ENCODE measurements at regions not wholly inside any gene's neighbourhood (a gene's known extent, or its start where the extent isn't known, plus 50 kb on each side); places are given as distances from the start of the nearest gene placed in this dataset.
A peak's percentile ranks its signal among the peaks of the same experiment; 100 is the strongest.

DNA sequence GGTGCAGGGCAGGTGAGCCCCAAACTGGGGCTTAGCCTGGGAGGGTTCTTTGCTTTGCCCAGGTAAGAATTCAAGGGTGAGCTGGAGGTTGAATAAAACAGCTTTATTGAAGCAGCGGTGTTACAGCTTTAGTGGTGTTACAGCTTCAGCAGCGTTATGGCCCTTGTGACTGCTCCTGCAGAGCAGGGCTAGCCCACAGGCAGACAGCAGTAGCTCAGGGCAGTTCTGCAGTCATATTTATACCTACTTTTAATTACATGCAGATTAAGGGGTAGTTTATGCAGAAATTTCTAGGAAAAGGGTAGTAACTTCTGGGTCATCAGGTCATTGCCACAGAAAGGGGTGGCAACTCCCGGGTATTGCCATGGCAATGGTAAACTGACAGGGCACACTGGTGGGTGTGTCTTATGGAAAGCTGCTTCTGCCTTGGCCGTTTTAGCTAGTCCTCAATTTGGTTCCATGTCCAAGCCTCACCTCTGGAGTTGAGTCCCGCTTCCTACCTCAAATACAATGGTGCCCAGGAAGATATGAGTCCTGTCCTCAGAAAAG, 78.2 kb downstream of the THNSL2 start:
- no peak overlapping the region for H3K4me3 ChIP-seq (ENCODE audit: insufficient read depth, low read length)
- DNase-seq (ENCODE audit: insufficient read length, low spot score, missing footprints), result no peak
- TF ChIP-seq, protein P1, sequence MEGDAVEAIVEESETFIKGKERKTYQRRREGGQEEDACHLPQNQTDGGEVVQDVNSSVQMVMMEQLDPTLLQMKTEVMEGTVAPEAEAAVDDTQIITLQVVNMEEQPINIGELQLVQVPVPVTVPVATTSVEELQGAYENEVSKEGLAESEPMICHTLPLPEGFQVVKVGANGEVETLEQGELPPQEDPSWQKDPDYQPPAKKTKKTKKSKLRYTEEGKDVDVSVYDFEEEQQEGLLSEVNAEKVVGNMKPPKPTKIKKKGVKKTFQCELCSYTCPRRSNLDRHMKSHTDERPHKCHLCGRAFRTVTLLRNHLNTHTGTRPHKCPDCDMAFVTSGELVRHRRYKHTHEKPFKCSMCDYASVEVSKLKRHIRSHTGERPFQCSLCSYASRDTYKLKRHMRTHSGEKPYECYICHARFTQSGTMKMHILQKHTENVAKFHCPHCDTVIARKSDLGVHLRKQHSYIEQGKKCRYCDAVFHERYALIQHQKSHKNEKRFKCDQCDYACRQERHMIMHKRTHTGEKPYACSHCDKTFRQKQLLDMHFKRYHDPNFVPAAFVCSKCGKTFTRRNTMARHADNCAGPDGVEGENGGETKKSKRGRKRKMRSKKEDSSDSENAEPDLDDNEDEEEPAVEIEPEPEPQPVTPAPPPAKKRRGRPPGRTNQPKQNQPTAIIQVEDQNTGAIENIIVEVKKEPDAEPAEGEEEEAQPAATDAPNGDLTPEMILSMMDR (IDR thresholded peaks at IDR 0.05; ENCODE audit: extremely low read depth, low read depth, low read length), result no peak

DNA sequence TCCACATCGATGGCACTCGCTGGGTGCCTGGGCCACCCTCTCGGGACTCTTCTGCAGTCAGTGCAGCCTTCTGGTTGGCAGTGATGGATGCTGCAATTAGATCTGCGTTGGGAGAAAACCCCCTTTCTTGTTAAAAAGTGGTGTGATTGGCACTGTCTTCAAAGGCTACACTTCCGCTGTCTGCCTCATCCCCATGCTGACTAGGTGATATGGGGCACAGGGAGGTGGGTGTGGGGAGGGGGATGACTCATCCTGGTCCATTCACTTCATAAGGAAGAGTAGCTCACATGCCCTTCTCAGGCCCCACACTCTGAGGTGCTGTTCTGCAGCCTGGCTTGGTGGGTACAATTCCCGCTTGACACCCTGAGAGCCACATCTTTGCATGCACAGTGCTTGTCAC, 77.4 kb downstream of the THNSL2 start:
- TF ChIP-seq, protein P1 (IDR thresholded peaks at IDR 0.05; ENCODE audit: extremely low read depth, low read depth, low read length), result no peak
- Histone ChIP-seq H3K27ac (ENCODE audit: low read depth, low read length) (no peak overlapping the region), H3K4me2 (ENCODE audit: insufficient read depth, low read length) (no peak overlapping the region), H4K20me1 (ENCODE audit: insufficient read depth, low read length) (no peaks in the 10 kb centered on the region), H3K4me3 (ENCODE audit: insufficient read depth, low read length) (no peak overlapping the region), H3K4me1 (ENCODE audit: insufficient read depth, low read length) (no peaks in the 10 kb centered on the region), H3K79me2 (ENCODE audit: insufficient read depth, low read length) (no peaks in the 10 kb centered on the region), H3K36me3 (ENCODE audit: insufficient read depth, low read length) (no peaks in the 10 kb centered on the region), H2AFZ (ENCODE audit: low read length) (no peak overlapping the region), H3K27me3 (ENCODE audit: insufficient read depth, low read length) (no peaks in the 10 kb centered on the region), H3K9me3 (ENCODE audit: low read depth, low read length) (no peaks in the 10 kb centered on the region)
- DNase-seq (ENCODE audit: insufficient read length, low spot score, missing footprints), result no peak

More for the DNA sequence above, 78.2 kb downstream of the THNSL2 start:
- Histone ChIP-seq H3K4me1 (ENCODE audit: insufficient read depth, low read length) (no peaks in the 10 kb centered on the region), H2AFZ (ENCODE audit: low read length) (no peak overlapping the region), H3K27ac (ENCODE audit: low read depth, low read length) (no peak overlapping the region), H3K4me2 (ENCODE audit: insufficient read depth, low read length) (no peak overlapping the region), H3K79me2 (ENCODE audit: insufficient read depth, low read length) (no peaks in the 10 kb centered on the region), H3K27me3 (ENCODE audit: insufficient read depth, low read length) (no peaks in the 10 kb centered on the region), H3K36me3 (ENCODE audit: insufficient read depth, low read length) (no peaks in the 10 kb centered on the region), H3K9me3 (ENCODE audit: low read depth, low read length) (no peaks in the 10 kb centered on the region), H4K20me1 (ENCODE audit: insufficient read depth, low read length) (no peaks in the 10 kb centered on the region)

DNA sequence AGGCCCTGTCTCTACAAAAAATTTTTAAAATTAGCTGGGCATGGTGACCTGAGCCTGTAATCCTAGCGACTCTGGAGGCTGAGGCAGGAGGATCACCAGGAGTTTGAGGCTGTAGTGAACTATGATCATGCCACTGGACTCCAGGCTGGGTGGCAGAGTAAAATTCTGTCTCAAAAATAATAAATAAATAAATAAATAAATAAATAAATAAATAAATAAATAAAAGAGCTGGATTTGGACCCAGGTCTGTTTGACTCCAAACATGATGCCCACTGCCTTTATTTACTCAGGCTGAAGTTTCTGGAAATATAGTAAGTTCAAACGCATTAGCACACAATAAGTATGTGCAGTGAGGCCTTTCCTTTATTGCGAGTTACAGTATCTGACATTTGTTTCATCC, 75.0 kb downstream of the THNSL2 start:
- Histone ChIP-seq H3K27me3 (ENCODE audit: insufficient read depth, low read length) (no peaks in the 10 kb centered on the region), H3K9me3 (ENCODE audit: low read depth, low read length) (no peaks in the 10 kb centered on the region), H3K4me1 (ENCODE audit: insufficient read depth, low read length) (no peaks in the 10 kb centered on the region), H3K36me3 (ENCODE audit: insufficient read depth, low read length) (no peaks in the 10 kb centered on the region), H3K27ac (ENCODE audit: low read depth, low read length) (no peak overlapping the region), H2AFZ (ENCODE audit: low read length) (no peak overlapping the region), H3K79me2 (ENCODE audit: insufficient read depth, low read length) (no peaks in the 10 kb centered on the region), H4K20me1 (ENCODE audit: insufficient read depth, low read length) (no peaks in the 10 kb centered on the region), H3K4me3 (ENCODE audit: insufficient read depth, low read length) (no peak overlapping the region), H3K4me2 (ENCODE audit: insufficient read depth, low read length) (no peak overlapping the region)
- TF ChIP-seq, protein P1 (IDR thresholded peaks at IDR 0.05; ENCODE audit: extremely low read depth, low read depth, low read length), result no peak
- DNase-seq (ENCODE audit: insufficient read length, low spot score, missing footprints), result no peak

DNA sequence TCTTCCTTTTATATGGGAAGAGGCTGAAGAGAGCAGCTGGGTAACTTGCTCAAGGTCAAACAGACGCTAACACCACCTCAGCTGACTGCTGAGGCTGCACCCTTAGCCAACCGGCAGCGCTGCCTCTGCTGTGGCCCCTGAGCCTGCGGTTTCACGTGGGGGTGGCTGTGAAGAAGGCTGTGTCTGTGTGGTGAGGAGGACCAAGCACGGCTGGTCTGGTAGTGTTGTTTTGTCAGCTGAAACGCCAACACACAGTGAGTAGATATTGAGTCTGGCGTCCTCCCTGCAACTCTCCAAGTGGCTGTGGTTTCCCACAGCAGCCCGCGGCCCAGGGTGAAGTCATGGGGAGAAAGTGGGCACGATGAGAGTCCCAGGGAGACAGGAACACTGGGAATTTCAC, 69.6 kb downstream of the THNSL2 start:
- Histone ChIP-seq H3K4me3 (ENCODE audit: insufficient read depth, low read length) (no peak overlapping the region), H4K20me1 (ENCODE audit: insufficient read depth, low read length) (no peaks in the 10 kb centered on the region), H3K27me3 (ENCODE audit: insufficient read depth, low read length) (no peaks in the 10 kb centered on the region), H2AFZ (ENCODE audit: low read length) (peak overlapping the region; percentile 51), H3K9me3 (ENCODE audit: low read depth, low read length) (no peaks in the 10 kb centered on the region), H3K4me1 (ENCODE audit: insufficient read depth, low read length) (no peaks in the 10 kb centered on the region), H3K79me2 (ENCODE audit: insufficient read depth, low read length) (no peaks in the 10 kb centered on the region), H3K4me2 (ENCODE audit: insufficient read depth, low read length) (no peak overlapping the region), H3K36me3 (ENCODE audit: insufficient read depth, low read length) (no peaks in the 10 kb centered on the region), H3K27ac (ENCODE audit: low read depth, low read length) (no peak overlapping the region)
- DNase-seq (ENCODE audit: insufficient read length, low spot score, missing footprints), result no peak
- TF ChIP-seq, protein P1 (IDR thresholded peaks at IDR 0.05; ENCODE audit: extremely low read depth, low read depth, low read length), result no peak

All from osteoblast (primary cell).